Pancreas (tissue), 10 donors: ENCODE measurements at regions not wholly inside any gene's neighbourhood (a gene's known extent, or its start where the extent isn't known, plus 50 kb on each side); places are given as distances from the start of the nearest gene placed in this dataset.
A peak's percentile ranks its signal among the peaks of the same experiment; 100 is the strongest.

Experiments
- ATAC-seq, 4 donors: fragments of 200-7000 bp; cut with Tn5 transposase; one replicate each; pipeline versions ENCODE4 v1.8.0 to v1.9.1; 2020; ENCODE audit warnings: mild to moderate bottlenecking in 4 of 4, moderate library complexity in 4 of 4
- DNase-seq, 6 donors: peaks; one replicate each; pipeline ENCODE4 v3.0.0-alpha.2; 2020
- FAIRE-seq: peaks from 2 replicates; lab custom pipeline; 2012; peaks lifted over from hg19 to GRCh38; lab: Jason Lieb, UNC
- H3K27ac ChIP-seq, 4 donors: fragments of 200-600 bp; sonication (generic); 1 replicate in 3 of 4; 2 replicates in 1 of 4; pipeline versions ENCODE4 v1.5.0 to v1.8.0; 2020
- H3K27me3 ChIP-seq, 4 donors: fragments of 200-600 bp; one replicate each; pipeline ENCODE4 v1.8.0; 2021
- H3K36me3 ChIP-seq, 3 donors: fragments of 200-600 bp; sonication (generic) in 1 of 3; one replicate each; pipeline versions ENCODE4 v1.5.0 to v1.8.0; 2020 to 2021
- H3K4me1 ChIP-seq, 3 donors: fragments of 200-600 bp; one replicate each; pipeline ENCODE4 v1.8.0; 2021
- H3K4me3 ChIP-seq, 4 donors: fragments of 200-600 bp; sonication (generic) in 2 of 4; one replicate each; pipeline versions ENCODE4 v1.5.0 to v1.8.0; 2020 to 2021
- H3K9me3 ChIP-seq, 4 donors: fragments of 200-600 bp; one replicate each; pipeline ENCODE4 v1.8.0; 2021
- CTCF ChIP-seq, 4 donors: fragments of 200-600 bp; sonication (generic) in 3 of 4; IDR thresholded peaks; one replicate each; pipeline versions ENCODE4 v1.5.0 to v1.8.0; 2021; ENCODE audit warnings: antibody characterized with exemption in 4 of 4
- WGBS, 2 donors: extraction: QIAGEN DNeasy Blood & Tissue Kit; methylation state at CpG; one replicate each; pipeline ENCODE4 v1.1.7; 2013; 5-methylcytosine and 5-hydroxymethylcytosine counted together
- intact Hi-C, 3 donors: fragments of 100-400 bp; cut with DNase I; formaldehyde crosslinking; loops; one replicate each; pipeline versions ENCODE4 v1.11.1 to v1.14.2; 2022
- donor health status: healthy with polysubstance abuse.
- donor health status: DM: no; HTN: no; CAD: no; lungs with moderate emphysema.
- donor health status: DM: no; HTN: no; CAD: no.
- donor health status: control.
- donor health status: control.
- donor health status: Bipolar disorder and iron deficiency.
- donor health status: DM: yes; HTN: yes; CAD: no.
- donor health status: DM: no; HTN: no; CAD: no.
- donor health status: DM: no; HTN: no; CAD: no.
- donor health status: DM: yes; HTN: yes; CAD: no.

- Histone ChIP-seq H3K27me3 (no peaks in the 10 kb centered on the region), H3K27ac (no peak overlapping the region), H3K9me3 (no peaks in the 10 kb centered on the region), H3K36me3 (no peaks in the 10 kb centered on the region), H3K4me1 (no peaks in the 10 kb centered on the region), H3K4me3 (no peak overlapping the region)
- TF ChIP-seq CTCF (IDR thresholded peaks at IDR 0.05), result no peak
- WGBS, 2 donors, result 70 to 81% methylated on average over 1 of the region's 1 CpG
- ATAC-seq, result no peak
- no peak for FAIRE-seq
- DNase-seq, result no peak
- intact Hi-C loops, result no loop called here
These were observed 65.9 kb upstream of the MEOX2 start for GRCh38 chr7:15752377-15752776.

- H3K9me3 ChIP-seq, result no peaks in the 10 kb centered on the region
- peak in 1 of 4 donors; percentile 18 for ATAC-seq
- WGBS, 2 donors, result 69 to 79% methylated on average over 4 of the region's 4 CpGs
- H3K36me3 ChIP-seq, result no peaks in the 10 kb centered on the region
- no peak overlapping the region for H3K27ac ChIP-seq
- no peak for DNase-seq
- H3K27me3 ChIP-seq, result no peaks in the 10 kb centered on the region
- FAIRE-seq, result no peak
- no peak overlapping the region for H3K4me3 ChIP-seq
- no peaks in the 10 kb centered on the region for H3K4me1 ChIP-seq
- intact Hi-C loops, result no loop called here
- no peak for TF ChIP-seq CTCF (IDR thresholded peaks at IDR 0.05)
These were observed 64.8 kb upstream of the MEOX2 start for GRCh38 chr7:15751191-15751701.

GRCh38 chr7:15750727-15751126 lies 64.2 kb upstream of the MEOX2 start:
- TF ChIP-seq CTCF (IDR thresholded peaks at IDR 0.05), result no peak
- H3K27me3 ChIP-seq, result no peaks in the 10 kb centered on the region
- ATAC-seq (no peak), DNase-seq (no peak), FAIRE-seq (no peak)
- no peak overlapping the region for H3K27ac ChIP-seq
- no peaks in the 10 kb centered on the region for H3K36me3 ChIP-seq
- no peaks in the 10 kb centered on the region for H3K4me1 ChIP-seq
- WGBS, 2 donors, result 56 to 60% methylated on average over 3 of the region's 3 CpGs
- intact Hi-C loops, result no loop called here
- no peaks in the 10 kb centered on the region for H3K9me3 ChIP-seq
- no peak overlapping the region for H3K4me3 ChIP-seq

- H3K4me3 ChIP-seq, result no peak overlapping the region
- no peak overlapping the region for H3K27ac ChIP-seq
- no peak for TF ChIP-seq CTCF (IDR thresholded peaks at IDR 0.05)
- no peaks in the 10 kb centered on the region for H3K27me3 ChIP-seq
- no peaks in the 10 kb centered on the region for H3K9me3 ChIP-seq
- FAIRE-seq (no peak), DNase-seq (no peak), ATAC-seq (no peak)
- no peaks in the 10 kb centered on the region for H3K36me3 ChIP-seq
- intact Hi-C loops, result no loop called here
- no peaks in the 10 kb centered on the region for H3K4me1 ChIP-seq
- 48 to 59% methylated on average over 3 of the region's 3 CpGs for WGBS, 2 donors
These were observed 63.1 kb upstream of the MEOX2 start for GRCh38 chr7:15749631-15750030.

GRCh38 chr7:15747712-15748111 lies 61.2 kb upstream of the MEOX2 start:
- H3K4me1 ChIP-seq, result no peaks in the 10 kb centered on the region
- no peak for TF ChIP-seq CTCF (IDR thresholded peaks at IDR 0.05)
- no peaks in the 10 kb centered on the region for H3K27me3 ChIP-seq
- 42 to 47% methylated on average over 4 of the region's 4 CpGs for WGBS, 2 donors
- no peak overlapping the region for H3K27ac ChIP-seq
- intact Hi-C loops, result no loop called here
- no peak for DNase-seq
- no peaks in the 10 kb centered on the region for H3K36me3 ChIP-seq
- no peak for ATAC-seq
- H3K9me3 ChIP-seq, result no peaks in the 10 kb centered on the region
- no peak overlapping the region for H3K4me3 ChIP-seq
- FAIRE-seq, result no peak
